Urothelium cell line (cell line): ENCODE measurements at regions not wholly inside any gene's neighbourhood (a gene's known extent, or its start where the extent isn't known, plus 50 kb on each side); places are given as distances from the start of the nearest gene placed in this dataset.

ENCODE experiments used
- DNase-seq: peaks from one replicate; pipeline ENCODE4 v3.0.0; 2011; ENCODE audit warnings: low spot score, mixed read lengths
- FAIRE-seq: peaks from 2 replicates; lab custom pipeline; 2011; peaks lifted over from hg19 to GRCh38; lab: Jason Lieb, UNC

GRCh38 chr1:199701726-199702125 lies 325.8 kb upstream of the NR5A2 start:
- DNase-seq = no peak
- FAIRE-seq = no peak

GRCh38 chr1:199704231-199704630 lies 323.3 kb upstream of the NR5A2 start:
- FAIRE-seq = no peak
- DNase-seq = no peak

GRCh38 chr1:199705825-199706224 lies 321.7 kb upstream of the NR5A2 start:
- DNase-seq (no peak), FAIRE-seq (no peak)

GRCh38 chr1:199706826-199707606 lies 320.5 kb upstream of the NR5A2 start:
- DNase-seq = no peak

GRCh38 chr1:199710974-199711373 lies 316.5 kb upstream of the NR5A2 start:
- FAIRE-seq = no peak

More at GRCh38 chr1:199706826-199707606, 320.5 kb upstream of the NR5A2 start:
- no peak for FAIRE-seq

GRCh38 chr1:199716729-199717128 lies 310.8 kb upstream of the NR5A2 start:
- DNase-seq (no peak), FAIRE-seq (no peak)

More at GRCh38 chr1:199710974-199711373, 316.5 kb upstream of the NR5A2 start:
- no peak for DNase-seq

- DNase-seq (no peak), FAIRE-seq (no peak)
These were observed 308.2 kb upstream of the NR5A2 start for GRCh38 chr1:199719156-199719842.

- no peak for FAIRE-seq
- no peak for DNase-seq
These were observed 307.0 kb upstream of the NR5A2 start for GRCh38 chr1:199720496-199720895.

GRCh38 chr1:199721001-199721400 lies 306.5 kb upstream of the NR5A2 start:
- no peak for DNase-seq
- FAIRE-seq = no peak

GRCh38 chr1:199723250-199723956 lies 304.1 kb upstream of the NR5A2 start:
- peak; percentile 14 for DNase-seq
- FAIRE-seq = no peak

- no peak for DNase-seq
- FAIRE-seq = no peak
These were observed 303.5 kb upstream of the NR5A2 start for GRCh38 chr1:199724049-199724448.

GRCh38 chr1:199725002-199725565 lies 302.4 kb upstream of the NR5A2 start:
- FAIRE-seq (no peak), DNase-seq (no peak)

- DNase-seq (no peak), FAIRE-seq (no peak)
These were observed 299.8 kb upstream of the NR5A2 start for GRCh38 chr1:199727682-199728081.

GRCh38 chr1:199728345-199728744 lies 299.2 kb upstream of the NR5A2 start:
- no peak for FAIRE-seq
- DNase-seq = no peak

- FAIRE-seq (no peak), DNase-seq (no peak)
These were observed 294.4 kb upstream of the NR5A2 start for GRCh38 chr1:199733125-199733524.

- no peak for DNase-seq
- no peak for FAIRE-seq
These were observed 293.3 kb upstream of the NR5A2 start for GRCh38 chr1:199734186-199734585.

GRCh38 chr1:199735660-199736059 lies 291.9 kb upstream of the NR5A2 start:
- DNase-seq = no peak

GRCh38 chr1:199736646-199737045 lies 290.9 kb upstream of the NR5A2 start:
- FAIRE-seq (no peak), DNase-seq (no peak)

More at GRCh38 chr1:199735660-199736059, 291.9 kb upstream of the NR5A2 start:
- no peak for FAIRE-seq

GRCh38 chr1:199741586-199741985 lies 285.9 kb upstream of the NR5A2 start:
- no peak for DNase-seq
- FAIRE-seq = peak; percentile 23

GRCh38 chr1:199742547-199742946 lies 285.0 kb upstream of the NR5A2 start:
- peak; percentile 74 for DNase-seq
- peak; percentile 84 for FAIRE-seq

- no peak for DNase-seq
- FAIRE-seq = no peak
These were observed 284.3 kb upstream of the NR5A2 start for GRCh38 chr1:199743227-199743626.
